Vagina (tissue), 2 donors: ENCODE measurements at regions not wholly inside any gene's neighbourhood (a gene's known extent, or its start where the extent isn't known, plus 50 kb on each side); places are given as distances from the start of the nearest gene placed in this dataset.

Experiments
- POLR2A ChIP-seq, 2 donors: fragments of 450-650 bp; IDR thresholded peaks; one replicate each; pipeline ENCODE4 v1.6.1; 2017; ENCODE audit warnings: antibody characterized with exemption in 2 of 2, mild to moderate bottlenecking in 2 of 2, moderate library complexity in 2 of 2
- TF ChIP-seq, protein P1 (sequence below), 3 experiments: fragments of 450-650 bp in 2 of 3; fragments of 200-600 bp in 1 of 3; sonication (generic) in 1 of 3; IDR thresholded peaks; one replicate each; pipeline ENCODE4 v1.5.1; 2017 to 2019; ENCODE audit warnings: antibody characterized with exemption in 3 of 3, mild to moderate bottlenecking in 2 of 3, moderate library complexity in 2 of 3

DNA sequence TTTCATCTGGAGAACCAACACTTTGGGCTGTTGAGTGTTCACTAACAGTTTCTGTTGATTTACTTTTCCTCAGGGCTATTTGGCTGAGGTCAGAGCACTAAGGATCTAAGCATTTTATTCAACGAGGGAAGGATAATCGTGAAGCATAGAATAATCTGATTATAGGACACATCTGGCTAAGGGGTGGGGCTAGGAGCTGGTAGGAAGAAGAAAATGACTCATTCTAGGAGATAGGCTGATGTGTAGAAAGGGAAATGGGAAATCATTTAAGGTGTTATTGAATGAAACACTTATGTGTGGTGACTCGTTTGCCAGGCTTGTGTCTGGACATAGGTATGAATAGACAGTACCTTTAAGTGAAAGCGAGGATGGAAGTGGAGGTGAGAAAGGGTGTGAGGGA lies 167.2 kb downstream of the ETNK1 start:
- TF ChIP-seq, protein P1, sequence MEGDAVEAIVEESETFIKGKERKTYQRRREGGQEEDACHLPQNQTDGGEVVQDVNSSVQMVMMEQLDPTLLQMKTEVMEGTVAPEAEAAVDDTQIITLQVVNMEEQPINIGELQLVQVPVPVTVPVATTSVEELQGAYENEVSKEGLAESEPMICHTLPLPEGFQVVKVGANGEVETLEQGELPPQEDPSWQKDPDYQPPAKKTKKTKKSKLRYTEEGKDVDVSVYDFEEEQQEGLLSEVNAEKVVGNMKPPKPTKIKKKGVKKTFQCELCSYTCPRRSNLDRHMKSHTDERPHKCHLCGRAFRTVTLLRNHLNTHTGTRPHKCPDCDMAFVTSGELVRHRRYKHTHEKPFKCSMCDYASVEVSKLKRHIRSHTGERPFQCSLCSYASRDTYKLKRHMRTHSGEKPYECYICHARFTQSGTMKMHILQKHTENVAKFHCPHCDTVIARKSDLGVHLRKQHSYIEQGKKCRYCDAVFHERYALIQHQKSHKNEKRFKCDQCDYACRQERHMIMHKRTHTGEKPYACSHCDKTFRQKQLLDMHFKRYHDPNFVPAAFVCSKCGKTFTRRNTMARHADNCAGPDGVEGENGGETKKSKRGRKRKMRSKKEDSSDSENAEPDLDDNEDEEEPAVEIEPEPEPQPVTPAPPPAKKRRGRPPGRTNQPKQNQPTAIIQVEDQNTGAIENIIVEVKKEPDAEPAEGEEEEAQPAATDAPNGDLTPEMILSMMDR (IDR thresholded peaks at IDR 0.05) = no peak
- no peak for TF ChIP-seq POLR2A (IDR thresholded peaks at IDR 0.05)
